H9 (cell line): ENCODE measurements at regions not wholly inside any gene's neighbourhood (a gene's known extent, or its start where the extent isn't known, plus 50 kb on each side); places are given as distances from the start of the nearest gene placed in this dataset.

Source experiments
- DNase-seq: peaks from one replicate; pipeline ENCODE4 v3.0.0-alpha.2; 2017
- H2AFZ ChIP-seq: one replicate; pipeline ENCODE4 v1.6.1; 2013; ENCODE audit warnings: mild to moderate bottlenecking, low read length, control low read depth, moderate library complexity
- H2AK5ac ChIP-seq: 2 replicates; pipeline ENCODE4 v1.6.1; 2013; ENCODE audit warnings: low read length, control low read depth, mixed read lengths; ENCODE audit not compliant: insufficient read length
- H2BK120ac ChIP-seq: one replicate; pipeline ENCODE4 v1.6.1; 2013; ENCODE audit warnings: low read depth, mild to moderate bottlenecking, low read length, control low read depth, inconsistent platforms; ENCODE audit not compliant: poor library complexity, severe bottlenecking
- H2BK12ac ChIP-seq: 2 replicates; pipeline ENCODE4 v1.6.1; 2013; ENCODE audit warnings: low read length, control low read depth, mixed read lengths, low read depth; ENCODE audit not compliant: insufficient read length
- H2BK15ac ChIP-seq: 2 replicates; pipeline ENCODE4 v1.6.1; 2013; ENCODE audit warnings: low read depth, low read length, control low read depth
- H2BK20ac ChIP-seq: one replicate; pipeline ENCODE4 v1.6.1; 2013; ENCODE audit warnings: low read depth, mild to moderate bottlenecking, low read length, control low read depth, inconsistent platforms; ENCODE audit not compliant: poor library complexity, severe bottlenecking
- H2BK5ac ChIP-seq: 2 replicates; pipeline ENCODE4 v1.6.1; 2013; ENCODE audit warnings: low read length, control low read depth, mixed read lengths; ENCODE audit not compliant: insufficient read length
- H3K14ac ChIP-seq: 2 replicates; pipeline ENCODE4 v1.6.1; 2013; ENCODE audit warnings: low read length, control low read depth; ENCODE audit not compliant: insufficient read depth
- H3K18ac ChIP-seq: 2 replicates; pipeline ENCODE4 v1.6.1; 2013; ENCODE audit warnings: low read depth, mild to moderate bottlenecking, mixed read lengths, low read length, control low read depth; ENCODE audit not compliant: insufficient read length
- H3K23ac ChIP-seq: 2 replicates; pipeline ENCODE4 v1.6.1; 2013; ENCODE audit warnings: low read length, control low read depth, mixed read lengths, low read depth; ENCODE audit not compliant: insufficient read length
- H3K23me2 ChIP-seq: 2 replicates; pipeline ENCODE4 v1.6.1; 2013; ENCODE audit warnings: low read depth, mild to moderate bottlenecking, mixed read lengths, low read length, control low read depth; ENCODE audit not compliant: insufficient read length, poor library complexity, severe bottlenecking
- H3K27ac ChIP-seq: 2 replicates; pipeline ENCODE4 v1.5.1; 2013; ENCODE audit warnings: low read length, control low read depth, mixed read lengths, low read depth; ENCODE audit not compliant: insufficient read length
- H3K27me3 ChIP-seq: 2 replicates; pipeline ENCODE4 v1.6.1; 2013; ENCODE audit warnings: low read length, control low read depth, inconsistent platforms; ENCODE audit not compliant: insufficient read depth
- H3K4ac ChIP-seq: 2 replicates; pipeline ENCODE4 v1.6.1; 2013; ENCODE audit warnings: low read depth, mild to moderate bottlenecking, control low read depth, inconsistent platforms, low read length, moderate library complexity
- H3K4me1 ChIP-seq: 2 replicates; pipeline ENCODE4 v1.6.1; 2013; ENCODE audit warnings: low read length, control low read depth, inconsistent platforms; ENCODE audit not compliant: insufficient read depth
- H3K4me2 ChIP-seq: 2 replicates; pipeline ENCODE4 v1.6.1; 2013; ENCODE audit warnings: low read length, control low read depth, mixed read lengths; ENCODE audit not compliant: insufficient read length, insufficient read depth
- H3K56ac ChIP-seq: 2 replicates; pipeline ENCODE4 v1.6.1; 2013; ENCODE audit warnings: low read depth, mild to moderate bottlenecking, mixed read lengths, low read length, control low read depth; ENCODE audit not compliant: insufficient read length
- H3K79me1 ChIP-seq: 2 replicates; pipeline ENCODE4 v1.6.1; 2013; ENCODE audit warnings: low read depth, mild to moderate bottlenecking, moderate library complexity, low read length, control low read depth, inconsistent platforms; ENCODE audit not compliant: insufficient read depth, poor library complexity, severe bottlenecking
- H3K79me2 ChIP-seq: 2 replicates; pipeline ENCODE4 v1.6.1; 2013; ENCODE audit warnings: low read length, control low read depth, inconsistent platforms; ENCODE audit not compliant: insufficient read depth
- H3K9ac ChIP-seq: 2 replicates; pipeline ENCODE4 v1.6.1; 2013; ENCODE audit warnings: low read length, control low read depth, mixed read lengths; ENCODE audit not compliant: insufficient read length; ENCODE audit errors: extremely low read depth
- H3K9me3 ChIP-seq: one replicate; pipeline ENCODE4 v1.6.1; 2013; ENCODE audit warnings: low read depth, low read length, inconsistent platforms; ENCODE audit not compliant: control insufficient read depth
- H3T11ph ChIP-seq: one replicate; pipeline ENCODE4 v1.6.1; 2013; ENCODE audit warnings: mild to moderate bottlenecking, low read length, control low read depth, inconsistent platforms
- H4K20me1 ChIP-seq: one replicate; pipeline ENCODE4 v1.6.1; 2013; ENCODE audit not compliant: control insufficient read depth, insufficient read length, insufficient read depth
- H4K5ac ChIP-seq: 2 replicates; pipeline ENCODE4 v1.6.1; 2013; ENCODE audit warnings: low read depth, mild to moderate bottlenecking, mixed read lengths, low read length, control low read depth; ENCODE audit not compliant: insufficient read length
- H4K8ac ChIP-seq: replicated peaks from 2 replicates; pipeline ENCODE4 v1.6.1; 2013; ENCODE audit warnings: low read length, control low read depth, mixed read lengths, low read depth; ENCODE audit not compliant: insufficient read length
- H4K91ac ChIP-seq: 2 replicates; pipeline ENCODE4 v1.6.1; 2013; ENCODE audit warnings: low read depth, mild to moderate bottlenecking, moderate library complexity, mixed read lengths, low read length, control low read depth; ENCODE audit not compliant: insufficient read length
- H3K27ac Mint-ChIP-seq, 3 experiments: 2 replicates in 2 of 3; 3 replicates in 1 of 3; pipeline ENCODE4 v1.8.0; 2020 to 2021; ENCODE audit warnings: mixed read lengths in 3 of 3, mild to moderate bottlenecking in 1 of 3, moderate library complexity in 1 of 3
- H3K27me3 Mint-ChIP-seq: 2 replicates; pipeline ENCODE4 v1.8.0; 2021; ENCODE audit warnings: low read depth, mild to moderate bottlenecking, moderate library complexity, mixed read lengths
- H3K36me3 Mint-ChIP-seq, 3 experiments: 2 replicates in 2 of 3; 3 replicates in 1 of 3; pipeline ENCODE4 v1.8.0; 2020 to 2021; ENCODE audit warnings: low read depth in 3 of 3, mixed read lengths in 3 of 3; ENCODE audit not compliant: insufficient read depth in 1 of 3
- H3K4me1 Mint-ChIP-seq, 2 experiments: 2 replicates each; pipeline ENCODE4 v1.8.0; 2020; ENCODE audit warnings: mixed read lengths in 2 of 2
- H3K4me3 Mint-ChIP-seq, 2 experiments: 2 replicates in 1 of 2; 3 replicates in 1 of 2; pipeline ENCODE4 v1.8.0; 2020 to 2021; ENCODE audit warnings: mild to moderate bottlenecking in 2 of 2, mixed read lengths in 2 of 2, moderate library complexity in 1 of 2
- H3K9me3 Mint-ChIP-seq, 2 experiments: 2 replicates in 1 of 2; 3 replicates in 1 of 2; pipeline ENCODE4 v1.8.0; 2020; ENCODE audit warnings: mild to moderate bottlenecking in 2 of 2, mixed read lengths in 2 of 2, moderate library complexity in 1 of 2
- WGBS: extraction: QIAGEN DNeasy Blood & Tissue Kit; methylation state at CpG from one replicate; pipeline ENCODE4 v1.1.7; 2013; ENCODE audit warnings: missing lambda C conversion rate, low lambda C conversion rate, mixed read lengths; ENCODE audit not compliant: insufficient read length; ENCODE audit errors: extremely low coverage; 5-methylcytosine and 5-hydroxymethylcytosine counted together
- TF ChIP-seq, protein P1 (sequence below): fragments of 200-600 bp; sonication (generic); conservative IDR thresholded peaks from 3 replicates; pipeline ENCODE4 v1.8.0; 2021; ENCODE audit warnings: antibody characterized with exemption, mild to moderate bottlenecking

- no peaks in the 10 kb centered on the region for H3K4me1 ChIP-seq
- TF ChIP-seq, protein P1, sequence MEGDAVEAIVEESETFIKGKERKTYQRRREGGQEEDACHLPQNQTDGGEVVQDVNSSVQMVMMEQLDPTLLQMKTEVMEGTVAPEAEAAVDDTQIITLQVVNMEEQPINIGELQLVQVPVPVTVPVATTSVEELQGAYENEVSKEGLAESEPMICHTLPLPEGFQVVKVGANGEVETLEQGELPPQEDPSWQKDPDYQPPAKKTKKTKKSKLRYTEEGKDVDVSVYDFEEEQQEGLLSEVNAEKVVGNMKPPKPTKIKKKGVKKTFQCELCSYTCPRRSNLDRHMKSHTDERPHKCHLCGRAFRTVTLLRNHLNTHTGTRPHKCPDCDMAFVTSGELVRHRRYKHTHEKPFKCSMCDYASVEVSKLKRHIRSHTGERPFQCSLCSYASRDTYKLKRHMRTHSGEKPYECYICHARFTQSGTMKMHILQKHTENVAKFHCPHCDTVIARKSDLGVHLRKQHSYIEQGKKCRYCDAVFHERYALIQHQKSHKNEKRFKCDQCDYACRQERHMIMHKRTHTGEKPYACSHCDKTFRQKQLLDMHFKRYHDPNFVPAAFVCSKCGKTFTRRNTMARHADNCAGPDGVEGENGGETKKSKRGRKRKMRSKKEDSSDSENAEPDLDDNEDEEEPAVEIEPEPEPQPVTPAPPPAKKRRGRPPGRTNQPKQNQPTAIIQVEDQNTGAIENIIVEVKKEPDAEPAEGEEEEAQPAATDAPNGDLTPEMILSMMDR, result no peak
- no peak overlapping the region for H2BK12ac ChIP-seq
- H2AFZ ChIP-seq, result no peak overlapping the region
- Mint-ChIP-seq H3K27me3 (peaks cover 3% of the 10 kb centered on the region; the same call in 1 of the 2 replicates), H3K36me3 (no peaks in the 10 kb centered on the region), H3K9me3 (peaks cover 0 to 5% of the 10 kb centered on the region in 2 experiments; a peak in 4 of 5 replicates), H3K4me3 (no peak overlapping the region), H3K27ac (no peak overlapping the region), H3K4me1 (no peaks in the 10 kb centered on the region)
- H3K79me1 ChIP-seq, result no peaks in the 10 kb centered on the region
- no peak overlapping the region for H3K27ac ChIP-seq
- no peaks in the 10 kb centered on the region for H3K23me2 ChIP-seq
- no peak for DNase-seq
- H2BK15ac ChIP-seq, result no peak overlapping the region
- no peak overlapping the region for H3K56ac ChIP-seq
- no peak overlapping the region for H3T11ph ChIP-seq
- no peak overlapping the region for H3K18ac ChIP-seq
- H2AK5ac ChIP-seq, result no peak overlapping the region
- H4K5ac ChIP-seq, result no peak overlapping the region
- no peak overlapping the region for H4K8ac ChIP-seq
- no CpG with 5 or more reads among the region's 1 CpG for WGBS
- no peak overlapping the region for H3K4ac ChIP-seq
- H3K9ac ChIP-seq, result no peak overlapping the region
- H4K20me1 ChIP-seq, result no peaks in the 10 kb centered on the region
- H3K4me2 ChIP-seq, result no peak overlapping the region
- H3K79me2 ChIP-seq, result no peaks in the 10 kb centered on the region
- H3K14ac ChIP-seq, result no peak overlapping the region
- no peaks in the 10 kb centered on the region for H3K27me3 ChIP-seq
- H2BK20ac ChIP-seq, result no peak overlapping the region
- H3K9me3 ChIP-seq, result no peaks in the 10 kb centered on the region
- H3K23ac ChIP-seq, result no peak overlapping the region
- no peak overlapping the region for H2BK120ac ChIP-seq
- no peak overlapping the region for H2BK5ac ChIP-seq
- no peak overlapping the region for H4K91ac ChIP-seq
Measured at GRCh38 chr5:136836093-136836492, 470.7 kb upstream of the TRPC7 start.
